NOMO-1 treated with DMSO at 0.1 percent for 48 hours (cell line): ENCODE measurements at regions not wholly inside any gene's neighbourhood (a gene's known extent, or its start where the extent isn't known, plus 50 kb on each side); places are given as distances from the start of the nearest gene placed in this dataset.
"Not testable (repeated sequence)": the region's sequence is repeated elsewhere in the genome, so short reads cannot be mapped to it uniquely, and the experiment has no call there.

Source experiments
- DNase-seq: peaks from one replicate; lab custom pipeline; 2025; ENCODE audit not compliant: unreplicated experiment; lab: John Stamatoyannopoulos, UW

- no peak for DNase-seq
Observed at GRCh38 chr6:81977486-81977885, 225.0 kb upstream of the TENT5A start.

DNA sequence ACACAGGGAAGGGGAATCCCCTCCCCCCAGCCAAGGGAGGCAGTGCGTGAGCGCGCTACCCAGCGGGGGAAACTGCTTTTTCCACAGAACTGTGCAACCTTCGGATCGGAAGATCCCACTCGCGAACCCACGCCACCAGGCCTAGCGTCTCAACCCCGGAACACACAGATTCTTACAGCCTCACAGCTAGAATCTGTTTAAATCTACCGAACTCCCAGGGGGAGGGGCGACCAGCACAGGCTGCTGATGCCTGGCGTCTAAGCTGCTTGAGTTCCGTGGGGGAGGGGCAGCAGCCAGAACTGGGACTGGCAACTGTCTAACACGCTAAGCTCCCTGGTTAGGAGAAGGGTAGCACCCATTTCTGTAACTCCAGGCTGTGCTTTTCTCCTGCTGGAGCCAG lies 217.3 kb upstream of the TENT5A start:
- DNase-seq, result no peak

DNA sequence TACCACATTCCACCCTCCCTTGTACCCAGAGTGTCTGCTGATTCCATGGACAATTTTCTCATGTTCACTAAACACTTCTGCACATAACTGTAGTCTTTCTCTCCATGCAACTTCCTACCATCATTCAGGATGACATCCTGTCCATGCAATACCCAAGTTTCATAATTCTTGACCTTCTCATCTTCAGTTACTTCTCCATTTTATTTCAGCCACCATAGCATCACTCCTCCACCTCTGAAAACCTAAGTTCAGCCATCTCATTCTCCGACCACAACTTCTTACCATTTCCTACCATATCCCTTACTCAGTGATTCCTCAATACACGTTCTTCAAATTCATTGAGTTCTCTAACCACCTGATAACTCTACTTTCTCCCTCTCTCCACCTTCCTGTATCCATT lies 216.5 kb upstream of the TENT5A start:
- DNase-seq, result peak; percentile 78

GRCh38 chr6:81966968-81967367 lies 214.5 kb upstream of the TENT5A start:
- DNase-seq, result no peak

GRCh38 chr6:81962198-81962597 lies 209.7 kb upstream of the TENT5A start:
- peak; percentile 33 for DNase-seq

DNA sequence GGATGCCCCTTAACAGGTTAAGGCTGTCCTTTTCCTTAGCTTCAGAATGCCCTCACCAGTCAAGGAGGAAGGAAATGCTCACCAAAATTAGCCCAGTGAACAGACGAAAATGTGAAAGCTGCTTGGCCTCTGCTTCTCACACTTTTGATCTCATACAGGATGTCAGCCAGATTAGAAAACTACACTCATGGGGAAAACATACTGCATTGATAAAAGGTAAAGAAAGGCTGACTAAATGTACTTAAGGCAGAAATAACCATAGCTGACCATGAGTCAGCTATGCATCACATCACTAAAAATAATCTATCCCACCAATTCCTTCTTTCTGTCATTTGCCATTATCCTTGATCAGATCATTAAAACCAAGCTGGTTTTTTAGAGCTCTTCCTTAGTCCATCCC lies 198.4 kb upstream of the TENT5A start:
- DNase-seq, result peak; percentile 30

DNA sequence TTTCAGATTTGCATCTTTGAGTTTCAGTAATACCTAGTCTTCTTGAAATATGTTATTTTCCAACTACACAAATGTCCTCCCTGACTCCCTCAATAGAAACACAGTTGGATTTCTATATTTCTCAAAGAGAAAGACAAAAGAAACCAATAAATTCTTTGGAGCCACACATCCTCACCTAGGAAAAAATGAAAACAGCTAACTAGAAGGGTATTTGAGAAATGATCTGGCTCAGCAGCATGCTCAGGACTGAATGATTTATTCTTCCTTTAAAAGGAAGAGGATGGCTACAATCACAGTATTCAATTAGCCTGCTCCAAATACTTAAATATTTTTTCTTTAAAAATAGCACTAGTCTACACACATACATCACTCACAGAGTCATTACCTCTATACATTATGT lies 196.4 kb upstream of the TENT5A start:
- no peak for DNase-seq

GRCh38 chr6:81948196-81948595 lies 195.7 kb upstream of the TENT5A start:
- not testable (repeated sequence) for DNase-seq

- no peak for DNase-seq
Observed at GRCh38 chr6:81944661-81945060, 192.2 kb upstream of the TENT5A start.

GRCh38 chr6:81942842-81943241 lies 190.4 kb upstream of the TENT5A start:
- not testable (repeated sequence) for DNase-seq

DNA sequence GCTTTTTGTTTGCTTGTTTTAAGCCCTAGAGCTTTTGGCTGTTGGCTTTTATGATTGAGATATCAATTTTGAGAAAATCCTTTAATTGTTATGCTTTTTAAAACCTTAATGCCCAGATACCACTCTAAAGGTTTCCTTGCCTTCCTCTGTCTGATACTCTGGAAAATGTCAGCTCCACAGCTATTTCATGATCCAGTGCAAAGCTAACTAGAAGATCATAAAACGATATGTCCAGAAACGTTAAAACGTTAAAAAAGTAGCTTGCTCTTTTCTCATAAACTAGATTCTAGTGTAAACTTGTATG lies 189.5 kb upstream of the TENT5A start:
- no peak for DNase-seq

- DNase-seq, result no peak
Observed at GRCh38 chr6:81940451-81940985, 188.0 kb upstream of the TENT5A start.

- no peak for DNase-seq
Observed at GRCh38 chr6:81939766-81940165, 187.3 kb upstream of the TENT5A start.

- no peak for DNase-seq
Observed at GRCh38 chr6:81938991-81939732, 186.7 kb upstream of the TENT5A start.

DNA sequence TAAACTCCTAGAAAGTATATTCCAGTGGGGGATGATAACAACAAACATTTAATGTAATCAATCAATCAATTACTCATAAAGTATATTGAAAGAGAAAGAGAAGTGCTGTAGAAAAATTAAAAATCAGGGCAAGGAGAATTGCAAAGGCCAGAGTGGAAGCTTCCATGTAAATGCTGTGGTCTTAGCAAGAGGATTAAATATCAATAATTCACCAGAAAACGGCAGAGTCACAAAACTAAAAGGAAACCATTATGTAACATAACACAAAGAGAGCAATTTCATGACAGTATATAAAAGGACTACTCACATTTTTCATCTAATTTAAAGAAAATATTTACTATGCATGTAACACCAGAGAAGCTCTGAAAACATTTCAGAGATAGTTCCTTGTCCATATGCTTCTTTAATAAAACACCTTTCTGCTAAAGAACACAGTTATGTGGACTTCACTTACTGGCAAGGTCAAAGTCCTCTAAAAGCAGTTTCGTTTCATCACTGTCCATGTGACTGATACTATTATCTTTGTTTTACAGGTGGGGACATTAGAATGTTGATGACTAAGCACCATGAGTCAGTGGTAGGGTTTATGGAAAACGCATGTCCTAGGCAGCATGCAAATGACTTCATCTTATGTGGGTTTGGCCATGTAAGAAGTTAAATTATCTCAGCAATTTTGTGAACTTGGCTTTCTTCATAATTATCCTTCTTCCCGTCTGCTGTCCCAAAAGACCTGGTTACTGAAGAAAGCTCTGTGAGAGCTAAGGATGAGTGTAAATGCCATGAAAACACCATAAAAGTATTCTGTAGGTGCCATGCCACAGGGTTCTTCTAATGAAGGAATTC lies 185.8 kb upstream of the TENT5A start:
- peak; percentile 89 for DNase-seq

DNA sequence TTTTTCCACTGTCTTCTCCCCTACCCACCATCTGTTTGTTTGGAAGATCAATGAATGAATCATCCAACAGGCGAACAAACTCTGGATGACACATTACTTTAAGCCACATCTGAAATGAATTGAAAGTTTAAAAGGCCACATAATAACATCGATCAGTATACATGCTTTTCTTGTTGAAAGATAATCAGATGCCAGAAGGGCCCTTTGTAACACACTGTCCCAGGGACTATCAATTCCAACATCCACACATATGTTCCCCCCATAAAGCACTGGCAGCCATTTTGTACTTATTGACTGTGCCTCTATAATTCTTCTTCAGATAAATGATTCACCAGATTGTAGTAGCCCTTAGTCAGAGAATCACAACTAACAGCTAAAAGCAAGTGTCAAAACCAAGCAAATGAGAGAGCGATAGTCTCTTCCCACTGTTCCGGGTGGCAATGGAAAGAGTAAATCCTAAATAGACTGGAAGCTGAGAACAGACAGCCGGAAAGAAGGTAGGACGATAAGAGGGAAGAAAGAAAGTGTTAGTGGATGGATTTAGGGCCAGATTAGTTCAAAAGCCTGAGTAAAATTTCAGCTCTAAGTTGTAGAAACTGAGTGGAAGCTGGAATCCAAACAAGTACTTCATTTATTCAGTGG lies 184.9 kb upstream of the TENT5A start:
- no peak for DNase-seq

- DNase-seq, result no peak
Observed at GRCh38 chr6:81934936-81935335, 182.5 kb upstream of the TENT5A start.

GRCh38 chr6:81933608-81934051 lies 181.1 kb upstream of the TENT5A start:
- DNase-seq, result no peak

DNA sequence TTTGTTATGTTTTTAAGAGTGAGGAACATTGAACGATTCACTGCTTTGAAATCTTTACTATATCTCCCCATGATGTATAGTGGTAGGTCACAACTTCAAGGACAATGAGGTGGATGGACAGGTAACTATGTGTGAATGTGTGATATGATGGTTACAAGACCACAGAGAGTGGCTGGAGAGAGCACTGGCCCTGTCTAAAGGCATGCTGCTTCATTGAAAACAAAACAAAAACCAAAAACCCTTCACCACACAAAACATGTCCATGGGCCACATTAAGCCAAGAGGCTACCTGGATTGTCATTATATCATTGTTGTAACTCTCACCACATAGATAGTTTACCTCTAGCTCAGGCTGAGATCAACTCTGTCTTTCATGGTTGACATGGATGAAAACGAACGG lies 180.6 kb upstream of the TENT5A start:
- no peak for DNase-seq

DNA sequence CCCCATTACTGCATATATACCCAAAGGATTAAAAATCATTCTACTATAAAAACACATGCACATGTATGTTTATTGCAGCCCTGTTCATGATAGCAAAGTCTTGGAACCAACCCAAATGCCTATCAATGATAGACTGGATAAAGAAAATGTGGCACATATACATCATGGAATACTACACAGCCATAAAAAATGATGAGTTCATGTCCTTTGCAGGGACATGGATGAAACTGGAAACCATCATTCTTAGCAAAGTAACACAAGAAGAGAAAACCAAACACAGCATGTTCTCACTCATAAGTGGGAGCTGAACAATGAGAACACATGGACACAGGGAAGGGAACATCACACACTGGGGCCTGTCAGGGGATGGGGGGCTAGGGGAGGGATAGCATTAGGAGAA lies 180.0 kb upstream of the TENT5A start:
- not testable (repeated sequence) for DNase-seq

- DNase-seq, result no peak
Observed at GRCh38 chr6:81929828-81930227, 177.3 kb upstream of the TENT5A start.

GRCh38 chr6:81925201-81925600 lies 172.7 kb upstream of the TENT5A start:
- no peak for DNase-seq
